ENCODE measurements at regions not wholly inside any gene's neighbourhood (a gene's known extent, or its start where the extent isn't known, plus 50 kb on each side); places are given as distances from the start of the nearest gene placed in this dataset.

GRCh38 chr5:25995209-25995608, 1043.2 kb downstream of the CDH9 start:
- no TSS peak for BruUV-seq (replicated peaks)
- no peak for ATAC-seq

GRCh38 chr5:25993701-25994100, 1044.7 kb downstream of the CDH9 start:
- CTCF ChIA-PET = no interaction called here
- in situ Hi-C loops (cut with HindIII; ENCODE audit: low pct_unique_long_range_greater_than_20kb, low sequenced_read_pairs) = no loop called here
- POLR2A ChIA-PET = no interaction called here
- intact Hi-C loops (cut with micrococcal nuclease; ENCODE audit: unreplicated experiment) = no loop called here
- DNase-seq (ENCODE audit: low read depth, low spot score) = no peak
- no peaks in the 10 kb centered on the region for H3K9me3 ChIP-seq (ENCODE audit: control insufficient read depth, insufficient read depth, low read depth, low read length)
- H3K4me3 ChIP-seq (ENCODE audit: low read depth in 2 of 2, low read length in 2 of 2) = no peak overlapping the region
- H3K4me1 ChIP-seq (ENCODE audit: control insufficient read depth, insufficient read depth, low read length) = no peaks in the 10 kb centered on the region
- no peak for ATAC-seq
- no peak for TF ChIP-seq POLR2AphosphoS5 (IDR thresholded peaks at IDR 0.05; ENCODE audit: low read depth, low read length)
- TF ChIP-seq TCF7L2 (IDR thresholded peaks at IDR 0.05; ENCODE audit: low read depth, low read length) = no peak
- no peak for TF ChIP-seq CTCF (IDR thresholded peaks at IDR 0.05)
- no peak overlapping the region for H3K27ac ChIP-seq (ENCODE audit: low read length)
- H3K27me3 ChIP-seq (ENCODE audit: control insufficient read depth, insufficient read depth, low read length) = no peaks in the 10 kb centered on the region
- H3K36me3 ChIP-seq (ENCODE audit: control insufficient read depth, insufficient read depth, low read length) = no peaks in the 10 kb centered on the region; the same call in 1 of the 2 replicates
- no TSS peak for BruUV-seq (replicated peaks)

More at GRCh38 chr5:25995209-25995608, 1043.2 kb downstream of the CDH9 start:
- in situ Hi-C loops (cut with HindIII; ENCODE audit: low pct_unique_long_range_greater_than_20kb, low sequenced_read_pairs) (no loop called here), intact Hi-C loops (cut with micrococcal nuclease; ENCODE audit: unreplicated experiment) (no loop called here)
- no peak for DNase-seq (ENCODE audit: low read depth, low spot score)
- POLR2A ChIA-PET = no interaction called here
- TF ChIP-seq POLR2AphosphoS5 (IDR thresholded peaks at IDR 0.05; ENCODE audit: low read depth, low read length) = no peak
- no peak for TF ChIP-seq TCF7L2 (IDR thresholded peaks at IDR 0.05; ENCODE audit: low read depth, low read length)
- no peak for TF ChIP-seq REST (IDR thresholded peaks at IDR 0.05; ENCODE audit: insufficient read depth in 1 of 2, low read depth in 2 of 2, low read length in 1 of 2)
- TF ChIP-seq SIN3A (IDR thresholded peaks at IDR 0.05; ENCODE audit: borderline replicate concordance, insufficient read depth, low read depth, low read length) = no peak
- TF ChIP-seq CTCF (IDR thresholded peaks at IDR 0.05) = no peak
- H3K36me3 ChIP-seq (ENCODE audit: control insufficient read depth, insufficient read depth, low read length) = no peaks in the 10 kb centered on the region; the same call in 1 of the 2 replicates
- H3K27ac ChIP-seq (ENCODE audit: low read length) = no peak overlapping the region
- no peak overlapping the region for H3K4me3 ChIP-seq (ENCODE audit: low read depth in 2 of 2, low read length in 2 of 2)
- CTCF ChIA-PET = no interaction called here
- H3K27me3 ChIP-seq (ENCODE audit: control insufficient read depth, insufficient read depth, low read length) = no peaks in the 10 kb centered on the region
- no peaks in the 10 kb centered on the region for H3K9me3 ChIP-seq (ENCODE audit: control insufficient read depth, insufficient read depth, low read depth, low read length)
- H3K4me1 ChIP-seq (ENCODE audit: control insufficient read depth, insufficient read depth, low read length) = no peaks in the 10 kb centered on the region
